Hematopoietic multipotent progenitor cell treated with erythropoietin and hydrocortisone succinate and interleukin-3 and kit ligand, for 6 days (in vitro differentiated cells): ENCODE measurements at regions not wholly inside any gene's neighbourhood (a gene's known extent, or its start where the extent isn't known, plus 50 kb on each side); places are given as distances from the start of the nearest gene placed in this dataset.
A peak's percentile ranks its signal among the peaks of the same experiment; 100 is the strongest.

Experiments used
- DNase-seq: peaks from one replicate; pipeline ENCODE4 v3.0.0-alpha.2; 2015

GRCh38 chr7:22676385-22676784 lies 50.6 kb upstream of the IL6 start:
- no peak for DNase-seq

- DNase-seq = no peak
These were observed 51.1 kb upstream of the IL6 start for GRCh38 chr7:22675917-22676343.

- DNase-seq = no peak
These were observed 51.6 kb upstream of the IL6 start for GRCh38 chr7:22675421-22675820.

- DNase-seq = no peak
These were observed 53.9 kb upstream of the IL6 start for GRCh38 chr7:22672846-22673680.

GRCh38 chr7:22671177-22671879 lies 55.7 kb upstream of the IL6 start:
- no peak for DNase-seq

GRCh38 chr7:22670422-22670815 lies 56.6 kb upstream of the IL6 start:
- DNase-seq = no peak

- DNase-seq = no peak
These were observed 57.1 kb upstream of the IL6 start for GRCh38 chr7:22669692-22670421.

- no peak for DNase-seq
These were observed 58.0 kb upstream of the IL6 start for GRCh38 chr7:22668971-22669401.

- DNase-seq = no peak
These were observed 59.3 kb upstream of the IL6 start for GRCh38 chr7:22667562-22668239.

- no peak for DNase-seq
These were observed 59.8 kb upstream of the IL6 start for GRCh38 chr7:22667187-22667561.

GRCh38 chr7:22666732-22667131 lies 60.3 kb upstream of the IL6 start:
- DNase-seq = peak; percentile 40

- DNase-seq = no peak
These were observed 61.1 kb upstream of the IL6 start for GRCh38 chr7:22665923-22666322.

- no peak for DNase-seq
These were observed 61.8 kb upstream of the IL6 start for GRCh38 chr7:22664988-22665798.

GRCh38 chr7:22663721-22664120 lies 63.3 kb upstream of the IL6 start:
- DNase-seq = no peak

- DNase-seq = no peak
These were observed 63.7 kb upstream of the IL6 start for GRCh38 chr7:22663357-22663718.

GRCh38 chr7:22662556-22663356 lies 64.2 kb upstream of the IL6 start:
- no peak for DNase-seq

GRCh38 chr7:22662036-22662435 lies 65.0 kb upstream of the IL6 start:
- DNase-seq = no peak

- DNase-seq = peak; percentile 24
These were observed 66.3 kb upstream of the IL6 start for GRCh38 chr7:22660732-22661131.

- no peak for DNase-seq
These were observed 66.7 kb upstream of the IL6 start for GRCh38 chr7:22660293-22660692.

GRCh38 chr7:22659741-22660140 lies 67.3 kb upstream of the IL6 start:
- no peak for DNase-seq

GRCh38 chr7:22658031-22658430 lies 69.0 kb upstream of the IL6 start:
- no peak for DNase-seq
